Fibroblast of skin of back (primary cell): ENCODE measurements at regions not wholly inside any gene's neighbourhood (a gene's known extent, or its start where the extent isn't known, plus 50 kb on each side); places are given as distances from the start of the nearest gene placed in this dataset.
"Not testable (repeated sequence)": the region's sequence is repeated elsewhere in the genome, so short reads cannot be mapped to it uniquely, and the experiment has no call there.

Experiments used
- DNase-seq: peaks from one replicate; pipeline ENCODE4 v3.0.0-alpha.2; 2013

DNA sequence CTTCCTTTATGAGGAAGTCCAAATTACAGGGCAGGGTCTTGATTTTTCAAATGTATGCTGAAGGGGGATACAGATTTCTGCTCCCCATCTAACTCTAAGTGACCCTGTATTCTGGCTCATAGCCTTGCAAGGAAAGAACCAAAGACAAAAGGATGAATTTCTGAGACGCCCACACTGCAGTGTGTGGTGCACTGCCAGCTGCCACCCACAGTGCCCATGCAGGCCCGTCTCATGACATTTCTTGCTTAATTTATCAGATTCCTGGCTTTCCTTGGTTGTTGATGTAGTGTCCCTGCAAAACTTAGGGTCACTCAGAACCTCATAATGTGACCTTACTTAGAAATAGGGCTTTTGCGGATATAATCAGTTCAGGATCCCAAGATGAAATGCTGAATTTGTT is 68.0 kb downstream of the CBLN4 start:
- no peak for DNase-seq

DNA sequence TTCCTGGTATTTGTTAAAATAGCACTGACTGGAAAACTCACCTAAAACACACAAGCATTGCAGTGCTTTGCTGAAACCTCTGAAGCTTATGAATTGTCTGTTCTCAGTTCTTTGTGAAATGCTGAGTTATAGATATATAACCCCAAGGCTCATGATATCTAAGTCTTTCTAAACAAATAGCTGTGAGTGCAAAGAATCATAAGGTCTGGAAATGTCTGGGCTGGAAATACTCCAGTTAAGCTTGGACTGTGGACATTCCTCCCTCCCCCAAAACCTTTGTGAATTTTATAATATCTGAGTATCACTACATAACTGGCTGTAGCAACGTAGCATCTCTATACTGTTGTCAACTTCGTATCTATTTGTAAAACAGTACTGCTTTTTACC is 69.1 kb downstream of the CBLN4 start:
- no peak for DNase-seq

DNA sequence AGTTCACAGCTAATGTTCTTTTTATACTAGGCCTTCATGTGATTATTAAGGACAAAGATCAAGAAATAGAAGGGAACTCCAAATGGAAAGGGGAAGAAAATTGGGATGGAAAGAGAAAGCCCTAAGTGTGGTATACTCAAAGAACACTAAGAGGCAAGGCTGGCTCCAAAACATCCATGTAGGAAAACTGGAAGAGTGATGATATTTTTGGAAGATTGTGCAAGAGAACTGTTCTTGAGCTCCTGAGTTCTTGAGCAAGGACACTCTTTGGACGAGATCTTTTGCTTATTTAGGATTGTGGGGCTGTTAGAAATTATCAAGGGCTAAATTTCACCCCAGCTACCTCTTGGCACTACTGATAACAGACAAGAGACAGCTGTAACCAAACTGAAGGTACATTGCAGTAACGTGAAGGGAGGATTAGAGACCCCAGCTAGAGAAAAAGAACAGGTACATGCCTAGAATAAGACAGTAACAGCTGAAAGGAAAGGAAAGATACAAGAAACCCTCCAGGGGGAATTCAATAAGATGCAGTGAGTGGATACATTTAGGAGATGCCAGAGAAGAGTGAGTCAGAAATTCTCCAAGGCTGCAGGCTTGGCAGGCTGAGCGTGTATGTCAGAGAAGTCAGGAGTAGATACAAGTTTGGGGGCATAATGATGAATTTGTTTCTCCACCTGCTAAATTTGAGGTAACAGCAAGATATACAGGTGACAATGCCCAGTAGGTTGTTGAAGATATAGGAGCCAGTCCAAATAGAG is 69.7 kb downstream of the CBLN4 start:
- DNase-seq: no peak

DNA sequence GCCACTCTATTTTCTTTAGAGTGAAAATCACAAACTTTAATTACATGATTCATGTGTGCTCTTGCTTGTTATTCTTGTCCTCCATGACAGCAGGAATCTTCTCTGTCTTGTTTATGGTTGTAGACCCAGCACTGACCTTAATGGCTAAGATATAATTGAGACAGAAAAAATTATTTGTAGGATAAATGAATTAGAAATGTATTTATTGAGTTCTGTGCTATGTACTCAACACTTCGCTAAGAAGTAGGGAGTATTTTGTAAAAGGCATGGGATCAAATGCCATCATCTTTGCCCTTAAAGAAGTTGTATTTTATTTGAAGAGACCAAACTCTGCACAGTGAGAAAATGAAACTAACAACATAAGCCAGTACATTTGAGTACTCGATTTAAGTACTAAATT is 71.2 kb downstream of the CBLN4 start:
- DNase-seq: no peak

DNA sequence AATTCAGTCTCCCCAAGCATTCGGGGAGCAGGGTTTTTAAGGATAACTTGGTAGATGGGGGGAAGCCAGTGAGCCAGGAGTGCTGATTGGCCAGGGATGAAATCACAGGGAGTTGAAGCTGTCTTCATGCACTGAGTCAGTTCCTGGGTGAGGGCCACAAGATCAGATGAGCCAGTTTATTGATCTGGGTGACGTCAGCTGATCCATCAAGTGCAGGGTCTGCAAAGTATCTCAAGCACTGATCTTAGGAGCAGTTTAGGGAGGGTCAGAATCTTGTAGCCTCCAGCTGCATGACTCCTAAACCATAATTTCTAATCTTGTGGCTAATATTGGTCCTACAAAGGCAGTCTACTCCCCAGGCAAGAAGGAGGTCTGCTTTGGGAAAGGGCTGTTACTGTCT is 74.4 kb downstream of the CBLN4 start:
- not testable (repeated sequence) for DNase-seq

DNA sequence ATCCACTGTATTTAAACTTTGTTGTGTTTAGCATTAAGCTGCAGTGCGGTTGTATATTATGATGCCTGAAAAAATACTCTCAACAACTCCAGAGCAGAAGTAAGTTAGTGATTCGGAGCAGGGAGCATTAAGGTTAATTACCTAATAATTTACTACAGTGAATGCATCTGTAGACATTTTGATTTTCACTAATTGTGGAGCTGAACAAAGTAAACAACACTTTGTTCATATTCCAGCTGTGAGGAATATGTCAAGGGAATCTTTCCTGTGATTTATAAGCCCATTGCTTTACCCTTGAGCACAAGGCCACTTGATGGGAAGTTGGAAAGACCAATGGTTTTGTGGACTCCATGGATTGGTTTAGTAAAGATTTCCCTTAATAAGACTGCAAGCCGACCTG is 77.1 kb downstream of the CBLN4 start:
- no peak for DNase-seq

DNA sequence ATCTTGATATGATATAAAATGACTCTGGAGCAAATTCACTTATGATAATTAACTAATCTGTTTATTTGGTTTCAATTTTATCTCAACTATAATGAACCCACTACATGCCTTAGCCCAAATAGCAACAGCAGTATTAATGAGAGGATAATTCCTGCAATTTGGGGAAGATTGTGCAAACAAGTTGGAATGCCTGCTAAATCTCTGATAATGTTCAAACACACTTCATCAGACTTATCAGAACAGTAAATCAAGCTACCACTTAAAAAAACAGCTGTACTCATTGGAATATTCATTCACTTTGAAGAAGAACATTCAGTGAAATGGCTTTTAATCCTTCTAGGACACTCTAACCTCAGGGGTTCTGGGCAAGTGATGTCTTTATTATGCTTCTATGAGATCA is 85.4 kb downstream of the CBLN4 start:
- DNase-seq: no peak

DNA sequence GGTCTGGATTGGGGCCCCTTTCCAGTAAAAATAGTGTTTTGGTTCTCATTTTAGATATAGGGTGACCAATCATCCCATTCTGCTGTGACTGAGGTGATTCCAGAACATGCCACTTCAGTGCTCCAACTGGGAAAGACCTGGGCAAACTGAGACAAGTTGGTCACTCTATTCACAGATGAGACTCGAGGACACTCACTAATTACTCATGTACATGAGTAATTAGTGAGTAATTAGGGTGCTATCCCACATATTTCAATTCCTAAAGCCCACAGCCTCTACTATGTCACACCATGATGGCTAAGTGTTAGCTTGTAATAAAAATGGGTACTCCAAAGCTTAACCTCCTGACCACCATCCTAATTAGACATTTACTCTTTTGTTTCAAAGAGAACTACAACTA is 86.0 kb downstream of the CBLN4 start:
- no peak for DNase-seq

DNA sequence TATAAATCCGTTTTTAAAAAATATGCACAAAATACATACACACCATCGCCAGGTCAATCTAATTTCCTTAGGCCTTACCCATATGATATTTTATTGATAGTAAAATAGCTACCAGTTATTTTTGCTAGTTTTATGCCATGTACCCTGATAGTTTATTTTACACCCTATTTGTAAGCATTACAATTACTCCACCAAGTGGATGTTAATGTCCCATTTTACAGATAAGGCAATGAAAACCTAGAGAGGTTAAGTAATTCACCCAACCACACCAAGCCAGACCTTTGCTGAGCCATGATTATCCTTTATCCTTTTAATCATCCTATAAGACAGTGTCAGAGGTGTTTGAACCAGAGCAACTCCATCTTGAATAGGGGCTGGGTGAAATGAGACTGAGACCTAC is 86.8 kb downstream of the CBLN4 start:
- no peak for DNase-seq

DNA sequence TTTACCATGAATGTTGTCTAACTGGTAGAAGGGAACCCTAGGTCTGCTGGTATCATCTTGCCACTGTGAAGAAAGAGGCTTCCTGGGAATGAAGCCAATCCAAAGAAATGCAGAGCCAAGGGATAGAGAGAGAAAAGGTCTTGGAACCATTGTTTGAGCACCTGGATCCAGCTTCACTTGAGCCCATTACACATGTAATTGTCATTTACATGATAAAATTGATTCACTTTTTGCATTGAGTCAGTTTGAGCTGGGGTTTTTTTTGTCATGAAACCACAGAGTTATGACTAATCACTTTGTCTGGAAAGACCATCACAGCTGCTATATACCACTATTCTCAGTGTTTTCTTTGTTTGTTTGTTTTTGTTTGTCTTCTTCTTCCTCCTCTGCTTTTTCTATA is 112.3 kb downstream of the CBLN4 start:
- no peak for DNase-seq

DNA sequence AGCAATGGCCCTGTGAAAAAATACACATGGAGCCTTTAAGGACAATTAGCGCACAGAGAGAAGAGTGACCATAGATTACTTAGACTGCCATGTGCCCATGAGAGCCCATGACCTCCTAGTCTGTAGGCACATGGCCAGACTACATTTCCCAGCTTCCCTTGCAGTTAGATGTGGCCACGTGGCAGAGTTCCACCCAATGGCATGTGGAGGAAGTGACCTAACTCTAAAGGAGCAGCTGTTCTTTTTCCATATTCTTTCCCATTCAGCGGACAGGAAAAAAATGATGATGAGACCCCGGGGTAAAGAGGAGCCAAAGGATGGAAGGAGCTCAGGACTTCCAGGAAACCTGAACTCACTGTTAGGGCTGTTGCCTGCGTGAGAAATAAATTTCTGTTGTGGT is 116.6 kb downstream of the CBLN4 start:
- no peak for DNase-seq

DNA sequence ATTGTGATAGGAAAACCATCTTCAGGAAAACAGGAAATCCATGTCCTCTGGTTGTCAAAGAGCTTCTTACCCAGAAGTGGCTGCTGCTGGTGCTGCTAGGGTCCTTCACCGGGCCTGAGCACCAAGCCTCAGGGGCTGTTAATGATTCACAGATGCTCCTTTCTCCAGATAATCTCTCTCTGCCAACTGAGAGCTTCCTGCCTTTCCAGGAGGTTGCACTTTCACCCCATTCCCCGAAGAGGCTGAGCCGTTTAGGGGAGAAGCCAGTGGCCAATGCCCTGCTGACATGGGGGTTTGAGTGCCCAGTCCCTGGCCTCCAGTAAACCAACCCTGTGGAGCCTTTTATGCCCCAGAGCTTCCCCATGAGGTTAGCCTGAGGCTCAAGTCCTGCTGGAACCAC is 122.4 kb downstream of the CBLN4 start:
- no peak for DNase-seq

DNA sequence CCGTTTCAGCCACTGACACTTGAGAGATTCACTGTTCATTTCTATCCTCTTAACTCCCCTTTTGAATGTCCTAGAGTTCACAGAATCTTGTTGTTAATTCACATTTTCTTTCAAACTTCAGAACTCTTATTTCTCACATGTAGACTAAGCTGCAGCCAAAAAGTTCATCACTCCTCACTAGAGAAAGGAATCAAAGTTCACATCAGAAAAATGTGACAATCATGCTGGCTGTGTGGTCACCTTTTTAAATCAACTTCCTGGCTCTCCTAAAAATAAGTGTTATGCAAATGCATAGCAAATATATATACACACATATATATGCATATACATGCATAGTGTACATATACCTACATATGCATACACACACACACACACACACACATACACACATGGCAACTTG is 123.0 kb downstream of the CBLN4 start:
- DNase-seq: no peak

DNA sequence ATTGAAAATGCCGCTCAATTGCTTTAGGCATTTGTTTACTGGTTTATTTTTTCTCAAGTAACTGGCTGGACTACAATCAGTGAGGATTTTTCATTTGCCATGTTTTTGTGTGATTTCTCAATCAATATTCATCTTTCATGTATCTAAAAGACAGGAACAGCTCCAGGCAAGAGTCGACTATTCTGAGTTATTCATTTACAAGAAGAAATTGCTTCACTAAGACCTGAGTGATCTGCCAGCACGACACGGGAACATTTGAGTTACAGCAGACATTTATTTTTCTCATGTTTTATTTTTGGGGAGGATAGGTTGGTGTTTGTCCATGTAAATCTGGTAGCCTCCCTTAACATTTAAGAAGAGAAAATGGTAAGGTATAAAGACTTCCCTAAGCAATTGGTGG is 124.1 kb downstream of the CBLN4 start:
- no peak for DNase-seq

DNA sequence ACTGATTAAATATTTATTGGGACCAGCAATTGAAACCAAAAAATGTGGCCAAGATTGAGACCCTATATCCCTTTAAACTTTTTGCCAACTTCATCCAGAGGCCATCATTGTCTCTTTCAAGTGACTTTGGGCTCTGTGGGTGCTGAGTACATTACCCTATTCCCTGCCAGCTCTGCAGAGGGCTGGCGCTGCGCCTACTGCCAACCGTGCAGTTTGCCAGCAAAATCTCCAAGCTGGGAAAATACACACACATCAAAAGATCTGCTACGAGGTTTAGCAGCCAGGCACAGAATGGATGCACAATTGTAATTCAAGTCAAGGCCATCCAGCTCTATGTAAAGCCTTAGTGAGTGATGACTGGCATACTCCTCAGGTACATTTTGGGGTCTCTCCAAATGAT is 125.0 kb downstream of the CBLN4 start:
- no peak for DNase-seq

DNA sequence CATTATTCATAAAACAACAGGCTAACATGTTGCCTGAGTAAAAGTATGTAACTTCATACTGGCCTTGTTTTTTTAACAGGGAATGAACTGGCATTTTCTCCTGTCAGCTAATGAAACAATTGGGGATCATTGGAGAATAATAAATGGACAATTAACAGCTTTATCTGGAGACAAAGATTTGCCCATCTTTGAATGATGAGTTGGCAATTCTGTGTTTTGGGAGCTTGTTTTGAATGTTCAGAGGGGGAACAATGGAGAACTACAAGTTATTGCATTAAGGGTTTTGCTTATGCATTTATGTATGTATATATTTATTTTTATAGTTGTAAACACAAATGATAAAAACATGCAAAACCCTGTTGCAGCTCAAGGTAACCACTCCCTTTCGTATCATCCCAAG is 150.3 kb downstream of the CBLN4 start:
- DNase-seq: no peak

DNA sequence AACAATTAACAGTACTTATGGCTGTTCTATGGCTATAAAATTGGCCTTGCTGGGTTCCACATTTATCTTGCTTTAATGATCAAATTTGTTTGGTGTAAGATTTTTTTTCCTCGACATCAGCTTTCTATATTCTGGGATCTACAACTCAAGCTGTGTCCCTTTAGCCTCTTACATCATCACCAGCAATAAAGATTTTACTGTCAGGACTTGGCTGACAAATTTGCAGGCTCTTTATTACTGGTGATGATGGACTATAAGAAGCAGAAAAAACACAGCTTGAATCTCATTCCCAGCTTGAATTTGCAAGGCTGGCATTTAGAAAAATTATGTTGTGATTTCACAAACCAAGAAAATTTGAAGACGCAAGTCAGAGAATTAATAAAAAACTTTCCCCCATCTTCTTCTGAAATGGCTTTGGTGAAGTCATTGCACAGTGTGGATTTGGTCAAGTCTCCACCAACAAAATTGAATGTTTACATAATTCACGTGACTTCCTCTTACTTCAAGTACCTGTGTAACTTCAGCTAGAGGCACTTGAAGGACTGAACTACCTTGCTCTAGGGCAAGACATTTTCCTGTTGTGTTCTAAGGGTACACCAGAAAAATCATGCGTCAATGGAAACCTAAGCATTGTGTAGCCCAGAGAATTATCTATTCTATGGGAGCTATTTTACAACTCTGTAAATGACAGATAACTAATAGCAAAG is 175.0 kb downstream of the CBLN4 start:
- no peak for DNase-seq

DNA sequence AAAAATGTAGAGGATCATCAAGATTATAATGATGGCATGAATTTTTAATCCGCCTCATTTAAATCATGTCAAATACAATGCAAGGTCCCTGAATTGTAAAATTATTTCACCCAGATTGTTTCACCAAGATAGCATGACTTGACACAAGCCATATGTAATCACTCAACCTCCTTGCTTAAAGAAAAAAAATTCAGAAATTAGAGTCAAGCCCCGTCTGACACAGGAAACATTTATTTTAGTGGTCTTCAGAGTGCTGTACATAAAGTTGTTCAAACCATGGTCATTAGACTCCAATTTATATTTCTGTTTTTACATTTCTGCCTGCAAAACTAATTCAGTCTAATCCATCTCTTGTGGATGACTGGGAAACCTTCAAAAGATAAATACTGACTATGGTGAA is 200.2 kb downstream of the CBLN4 start:
- DNase-seq: no peak

DNA sequence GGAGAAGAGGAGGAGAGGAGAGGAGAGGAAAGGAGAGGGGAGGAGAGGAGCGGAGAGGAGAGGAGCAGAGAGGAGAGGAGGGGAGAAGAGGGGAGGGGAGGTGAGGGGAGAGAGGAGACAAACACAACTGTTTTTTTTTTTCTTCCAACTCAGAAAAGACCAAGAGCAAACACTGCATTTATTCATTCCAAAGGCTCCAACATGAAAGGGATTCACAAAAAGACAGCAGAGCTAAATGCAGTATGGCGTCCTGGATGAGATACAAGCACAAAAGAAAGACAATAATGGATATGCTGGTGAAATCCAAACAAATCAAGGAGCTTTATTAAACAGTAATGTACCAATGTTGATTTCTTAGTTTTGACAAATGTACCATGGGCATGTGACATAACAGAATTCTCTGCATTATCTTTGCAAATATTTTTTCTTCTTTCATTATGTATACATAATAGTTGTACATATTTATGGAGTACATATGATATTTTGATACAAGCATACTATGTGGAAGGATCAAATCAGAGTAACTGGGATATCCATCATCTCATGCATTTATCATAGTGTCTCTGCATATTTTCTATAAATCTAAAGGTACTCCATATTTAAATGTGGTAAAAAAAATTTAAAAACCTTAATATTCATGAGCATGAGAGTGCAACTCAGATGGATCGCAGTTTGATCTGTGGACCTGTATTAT is 204.6 kb downstream of the CBLN4 start:
- DNase-seq: no peak

DNA sequence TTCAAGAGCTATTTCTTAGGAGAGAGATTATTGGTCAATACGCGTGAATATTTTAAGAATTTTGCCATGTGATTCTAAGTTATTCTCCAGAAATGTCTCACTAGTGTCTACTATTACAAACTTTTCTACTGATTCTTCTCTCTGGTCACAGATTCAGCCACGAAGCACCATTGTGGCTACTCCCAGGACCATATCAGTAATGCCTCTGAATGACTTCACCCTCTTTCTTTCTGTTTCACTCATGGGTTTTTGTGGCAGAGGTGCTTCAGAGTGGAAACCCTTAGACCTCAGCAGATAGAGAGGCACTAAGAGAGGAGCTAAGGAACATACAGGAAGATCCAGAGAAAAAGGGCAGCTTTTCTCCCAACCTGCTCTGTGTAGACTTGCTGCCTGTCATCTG is 211.3 kb downstream of the CBLN4 start:
- no peak for DNase-seq

DNA sequence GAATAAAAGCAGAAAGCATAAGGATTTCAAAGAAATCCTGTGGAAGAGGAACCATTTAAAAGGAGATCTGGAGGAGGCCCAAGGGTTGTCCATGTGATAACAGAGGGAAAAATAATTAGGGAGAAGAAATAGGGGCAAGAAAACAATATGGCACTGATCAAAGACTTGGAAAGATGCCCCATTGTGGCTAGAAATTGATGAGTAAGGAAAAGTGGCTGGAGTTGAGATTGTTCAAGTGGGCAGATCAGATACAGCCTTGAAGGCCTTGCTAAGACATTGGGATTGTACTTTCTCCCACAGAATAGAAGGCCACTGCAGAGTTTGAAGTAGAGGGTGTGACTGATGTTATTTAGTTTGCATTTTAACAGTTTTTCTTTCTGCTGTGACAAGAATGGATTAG is 213.3 kb downstream of the CBLN4 start:
- DNase-seq: no peak

DNA sequence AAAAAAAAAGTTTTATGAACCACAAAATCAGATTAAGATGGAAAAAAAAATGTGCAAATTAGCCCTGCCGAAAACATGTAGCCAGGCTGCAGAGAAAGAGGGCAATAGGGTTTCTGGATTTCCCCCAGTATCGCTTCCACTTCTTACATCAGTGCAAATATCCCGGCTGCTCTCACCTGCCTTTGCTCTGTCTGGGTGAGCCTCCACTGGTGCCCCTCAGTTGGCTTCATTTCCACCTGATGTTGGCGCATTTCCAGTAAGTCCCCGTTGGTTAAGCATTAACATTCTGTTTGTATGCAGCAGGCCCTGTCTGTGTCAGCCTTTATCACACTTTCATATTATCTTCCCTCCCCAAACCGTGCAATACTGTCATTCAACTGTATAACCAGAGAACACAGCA is 215.1 kb downstream of the CBLN4 start:
- DNase-seq: no peak

DNA sequence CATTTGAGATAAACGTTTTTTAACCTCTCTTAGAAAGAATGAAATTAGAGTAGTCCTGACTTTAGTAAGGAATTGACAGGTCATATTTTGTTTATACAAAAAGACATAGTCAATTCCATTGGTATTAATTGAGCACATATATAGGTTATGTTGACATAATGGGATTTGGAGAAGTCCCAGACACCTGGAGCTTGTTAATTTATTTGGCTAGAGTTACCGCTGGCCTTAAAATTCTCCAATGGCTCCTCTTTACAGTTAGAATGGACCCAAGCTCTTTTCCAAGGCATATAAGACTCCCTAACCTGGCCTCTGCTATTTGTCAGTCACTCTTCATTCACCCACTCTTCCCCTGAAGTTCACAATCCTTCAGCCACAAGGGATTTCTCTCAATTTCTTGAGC is 221.3 kb downstream of the CBLN4 start:
- DNase-seq: no peak

DNA sequence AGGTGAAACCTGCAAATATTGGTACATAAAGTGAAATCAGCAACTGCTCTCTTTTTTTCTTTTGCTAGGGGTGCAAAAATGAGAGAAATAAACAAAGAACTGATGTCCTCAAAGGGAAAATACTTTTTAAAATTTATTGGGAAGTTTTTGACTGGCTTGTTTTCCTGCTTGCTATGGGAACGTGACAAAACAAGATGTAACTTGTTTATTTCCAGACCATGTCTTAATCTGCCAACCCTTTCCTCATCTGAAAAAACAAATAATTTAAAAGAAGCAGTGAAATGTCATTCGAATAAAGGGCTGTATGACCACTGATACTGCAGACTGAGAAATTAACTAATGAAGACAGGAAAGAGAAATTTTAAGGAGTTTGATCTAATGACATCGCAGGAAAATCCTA is 221.9 kb downstream of the CBLN4 start:
- DNase-seq: no peak
